Progenitor cell of endocrine pancreas (in vitro differentiated cells): ENCODE measurements at regions not wholly inside any gene's neighbourhood (a gene's known extent, or its start where the extent isn't known, plus 50 kb on each side); places are given as distances from the start of the nearest gene placed in this dataset.
"Not testable (repeated sequence)": the region's sequence is repeated elsewhere in the genome, so short reads cannot be mapped to it uniquely, and the experiment has no call there.

Experiments used
- DNase-seq: peaks from one replicate; pipeline ENCODE4 v3.0.0; 2021; ENCODE audit warnings: low spot score; ENCODE audit not compliant: unreplicated experiment
- H3K27ac Mint-ChIP-seq: 2 replicates; pipeline ENCODE4 v1.8.0; 2021; ENCODE audit warnings: mild to moderate bottlenecking, moderate library complexity, mixed read lengths
- H3K27me3 Mint-ChIP-seq: 2 replicates; pipeline ENCODE4 v1.8.0; 2021; ENCODE audit warnings: mixed read lengths
- H3K36me3 Mint-ChIP-seq: 2 replicates; pipeline ENCODE4 v1.8.0; 2022; ENCODE audit warnings: mixed read lengths; ENCODE audit not compliant: insufficient read depth
- H3K4me1 Mint-ChIP-seq: 2 replicates; pipeline ENCODE4 v1.8.0; 2021; ENCODE audit warnings: low read depth, mixed read lengths
- H3K4me3 Mint-ChIP-seq: 2 replicates; pipeline ENCODE4 v1.8.0; 2021; ENCODE audit warnings: low read depth, mild to moderate bottlenecking, moderate library complexity, mixed read lengths
- H3K9me3 Mint-ChIP-seq: 2 replicates; pipeline ENCODE4 v1.8.0; 2021; ENCODE audit warnings: low read depth, mixed read lengths
- TF ChIP-seq, protein P1 (sequence below): fragments of 200-600 bp; sonication (generic); IDR thresholded peaks from one replicate; pipeline ENCODE4 v1.5.0; 2021; ENCODE audit warnings: antibody characterized with exemption, mild to moderate bottlenecking; ENCODE audit not compliant: unreplicated experiment

DNA sequence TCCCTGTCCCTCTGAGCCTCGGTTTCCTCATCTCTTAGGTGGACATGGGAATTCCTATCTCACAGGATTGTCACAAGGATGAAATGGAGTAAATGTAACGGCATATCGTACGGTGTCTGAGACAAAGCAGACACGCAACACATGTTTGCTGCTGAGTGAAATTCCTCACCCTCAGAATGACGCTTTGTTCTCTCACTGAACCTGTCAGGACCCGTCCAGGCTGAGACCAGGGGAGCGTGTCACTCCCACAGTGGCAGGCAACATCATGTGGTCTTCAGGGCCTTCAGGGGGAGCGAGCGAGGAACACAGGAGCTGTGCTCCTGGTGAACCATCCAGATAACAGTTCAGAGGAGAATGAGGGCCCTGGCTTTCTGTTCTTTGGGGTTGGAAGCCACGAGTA lies 74.2 kb downstream of the TOMM20 start:
- Mint-ChIP-seq H3K27me3 (no peaks in the 10 kb centered on the region), H3K4me3 (no peak overlapping the region), H3K4me1 (peaks cover 14% of the 10 kb centered on the region), H3K9me3 (peaks cover 4% of the 10 kb centered on the region), H3K36me3 (peaks cover 6% of the 10 kb centered on the region), H3K27ac (no peak overlapping the region)
- TF ChIP-seq, protein P1, sequence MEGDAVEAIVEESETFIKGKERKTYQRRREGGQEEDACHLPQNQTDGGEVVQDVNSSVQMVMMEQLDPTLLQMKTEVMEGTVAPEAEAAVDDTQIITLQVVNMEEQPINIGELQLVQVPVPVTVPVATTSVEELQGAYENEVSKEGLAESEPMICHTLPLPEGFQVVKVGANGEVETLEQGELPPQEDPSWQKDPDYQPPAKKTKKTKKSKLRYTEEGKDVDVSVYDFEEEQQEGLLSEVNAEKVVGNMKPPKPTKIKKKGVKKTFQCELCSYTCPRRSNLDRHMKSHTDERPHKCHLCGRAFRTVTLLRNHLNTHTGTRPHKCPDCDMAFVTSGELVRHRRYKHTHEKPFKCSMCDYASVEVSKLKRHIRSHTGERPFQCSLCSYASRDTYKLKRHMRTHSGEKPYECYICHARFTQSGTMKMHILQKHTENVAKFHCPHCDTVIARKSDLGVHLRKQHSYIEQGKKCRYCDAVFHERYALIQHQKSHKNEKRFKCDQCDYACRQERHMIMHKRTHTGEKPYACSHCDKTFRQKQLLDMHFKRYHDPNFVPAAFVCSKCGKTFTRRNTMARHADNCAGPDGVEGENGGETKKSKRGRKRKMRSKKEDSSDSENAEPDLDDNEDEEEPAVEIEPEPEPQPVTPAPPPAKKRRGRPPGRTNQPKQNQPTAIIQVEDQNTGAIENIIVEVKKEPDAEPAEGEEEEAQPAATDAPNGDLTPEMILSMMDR: no peak
- no peak for DNase-seq

DNA sequence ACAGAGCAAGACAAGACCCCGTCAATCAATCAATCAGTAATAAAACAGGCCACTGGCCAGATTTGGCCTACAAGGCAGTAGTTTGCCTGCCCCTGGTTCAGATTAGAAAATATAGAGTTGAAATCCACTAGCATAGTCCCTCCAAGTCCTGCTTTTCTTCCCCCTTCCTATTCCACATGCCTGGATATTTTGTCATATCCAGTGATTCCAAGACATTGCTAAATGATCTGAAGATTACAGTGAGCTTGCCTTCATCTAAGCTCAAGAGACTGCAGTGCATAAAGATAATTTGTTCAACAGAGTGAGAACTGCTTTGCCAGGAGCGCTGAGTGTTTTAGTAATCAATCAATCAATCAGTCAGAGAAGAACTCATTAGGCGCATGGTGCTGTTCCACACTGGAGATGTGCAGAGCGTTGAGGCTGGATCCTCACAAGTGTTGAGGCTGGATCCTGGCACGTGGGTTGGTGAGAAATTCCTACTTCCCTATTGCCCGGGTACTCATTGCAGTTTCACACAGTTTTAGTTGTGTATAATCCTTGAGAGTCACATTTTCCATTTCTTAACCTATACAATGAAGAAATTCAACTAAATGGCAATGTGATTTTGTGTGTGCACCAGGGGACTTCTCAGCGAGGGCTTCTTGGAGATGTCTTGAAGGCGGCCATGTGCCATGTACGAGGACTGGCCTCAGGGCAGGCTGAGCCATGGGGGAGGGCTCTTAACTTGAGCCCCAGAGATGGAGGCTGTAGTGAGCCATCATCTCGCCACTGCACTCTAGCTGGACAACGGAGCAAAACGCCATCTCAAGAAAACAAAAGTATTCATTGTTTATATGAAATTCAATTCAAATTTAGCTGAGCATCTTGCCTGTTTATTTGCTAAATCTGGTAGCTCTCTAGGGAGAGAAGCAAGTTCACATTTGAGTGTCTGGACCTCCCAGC lies 76.3 kb downstream of the TOMM20 start:
- Mint-ChIP-seq H3K27me3 (no peaks in the 10 kb centered on the region), H3K4me1 (peaks cover 19% of the 10 kb centered on the region), H3K27ac (peak overlapping the region; percentile 73), H3K9me3 (peaks cover 4% of the 10 kb centered on the region), H3K36me3 (peaks cover 6% of the 10 kb centered on the region), H3K4me3 (no peak overlapping the region)
- TF ChIP-seq, protein P1: no peak
- DNase-seq: no peak

DNA sequence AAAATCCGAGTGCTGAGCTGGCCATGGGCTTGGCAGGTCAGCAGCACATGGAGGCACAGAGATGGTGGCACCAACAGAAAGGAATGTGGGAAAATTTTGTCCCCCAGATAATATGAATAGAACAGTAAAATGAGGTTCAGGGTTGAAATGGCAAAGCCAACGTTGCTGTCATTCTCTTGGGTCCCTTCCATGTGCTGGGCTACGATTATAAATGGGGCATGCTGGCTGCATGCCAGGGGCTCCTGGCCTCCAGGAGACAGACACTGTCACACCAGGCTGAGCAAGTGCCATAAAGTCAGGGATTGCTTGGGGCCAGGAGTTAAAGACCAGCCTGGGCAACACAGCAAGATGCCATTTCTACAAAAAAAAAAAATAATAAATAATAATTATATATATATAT lies 77.1 kb downstream of the TOMM20 start:
- H3K9me3 Mint-ChIP-seq: peaks cover 4% of the 10 kb centered on the region

DNA sequence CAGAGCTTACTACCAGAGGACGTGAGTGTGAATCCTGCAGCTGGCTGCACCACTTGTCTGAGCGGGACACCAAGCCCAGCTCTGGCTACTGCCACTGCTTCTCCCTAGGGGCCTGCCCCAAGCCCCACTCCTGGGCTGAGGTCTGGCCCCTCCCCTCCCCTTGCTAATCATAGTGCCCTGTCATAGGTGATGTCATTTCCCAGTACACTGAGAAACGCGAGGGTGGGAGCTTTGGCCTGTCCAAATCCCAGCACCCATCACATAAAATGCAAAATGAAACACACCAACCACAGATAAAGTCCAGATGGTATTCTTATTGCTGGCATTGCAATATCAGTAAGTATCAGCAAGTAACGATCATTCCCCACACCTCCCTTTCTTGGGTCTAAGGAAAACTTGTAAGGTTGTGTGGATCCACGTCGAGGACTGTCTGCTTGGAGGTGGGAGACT lies 77.7 kb downstream of the TOMM20 start:
- Mint-ChIP-seq H3K4me3 (no peak overlapping the region), H3K9me3 (peaks cover 4% of the 10 kb centered on the region), H3K27me3 (no peaks in the 10 kb centered on the region), H3K4me1 (peaks cover 19% of the 10 kb centered on the region), H3K27ac (peak overlapping the region; percentile 16), H3K36me3 (peaks cover 3% of the 10 kb centered on the region)
- TF ChIP-seq, protein P1: no peak
- no peak for DNase-seq

More for the DNA sequence above, 77.1 kb downstream of the TOMM20 start:
- TF ChIP-seq, protein P1: no peak
- H3K27ac Mint-ChIP-seq: no peak overlapping the region
- H3K4me3 Mint-ChIP-seq: no peak overlapping the region
- H3K27me3 Mint-ChIP-seq: no peaks in the 10 kb centered on the region
- peaks cover 6% of the 10 kb centered on the region for H3K36me3 Mint-ChIP-seq
- DNase-seq: no peak
- H3K4me1 Mint-ChIP-seq: peaks cover 19% of the 10 kb centered on the region

DNA sequence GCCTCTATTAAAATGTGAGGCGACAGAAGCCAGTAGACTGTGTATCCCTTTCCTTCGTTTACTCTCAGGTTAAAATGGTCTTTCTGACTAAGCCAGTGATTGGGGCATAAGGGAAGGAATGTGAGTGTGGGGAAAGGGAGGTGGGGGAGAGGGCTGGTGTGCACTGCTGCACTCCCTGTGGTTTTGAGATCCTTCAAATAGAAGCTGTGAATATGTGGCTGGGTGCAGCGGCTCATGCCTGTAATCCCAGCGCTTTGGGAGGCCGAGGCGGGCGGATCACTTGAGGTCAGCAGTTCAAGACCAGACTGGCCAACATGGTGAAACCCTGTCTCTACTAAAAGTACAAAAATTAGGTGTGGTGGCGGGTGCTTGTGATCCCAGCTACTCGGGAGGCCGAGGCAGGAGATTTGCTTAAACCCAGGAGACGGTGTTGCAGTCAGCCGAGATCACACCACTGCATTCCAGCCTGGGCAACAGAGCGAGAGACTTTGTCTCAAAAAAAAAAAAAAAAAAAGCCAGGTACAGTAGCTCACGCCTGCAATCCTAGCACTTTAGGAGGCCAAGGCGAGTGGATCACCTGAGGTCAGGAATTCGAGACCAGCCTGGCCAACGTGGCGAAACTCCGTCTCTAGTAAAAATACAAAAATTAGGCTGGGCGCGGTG lies 78.8 kb downstream of the TOMM20 start:
- not testable (repeated sequence) for H3K9me3 Mint-ChIP-seq, H3K27me3 Mint-ChIP-seq, H3K4me3 Mint-ChIP-seq, H3K36me3 Mint-ChIP-seq, DNase-seq
- peak overlapping the region; percentile 80 for H3K27ac Mint-ChIP-seq
- H3K4me1 Mint-ChIP-seq: peaks cover 19% of the 10 kb centered on the region
